Lung (tissue), 11 donors: ENCODE measurements at regions not wholly inside any gene's neighbourhood (a gene's known extent, or its start where the extent isn't known, plus 50 kb on each side); places are given as distances from the start of the nearest gene placed in this dataset.
"Not testable (repeated sequence)": the region's sequence is repeated elsewhere in the genome, so short reads cannot be mapped to it uniquely, and the experiment has no call there.

Experiments used
- ATAC-seq: fragments of 200-7000 bp; cut with Tn5 transposase; one replicate; pipeline ENCODE4 v1.9.1; 2020; ENCODE audit warnings: moderate number of reproducible peaks; ENCODE audit not compliant: insufficient read depth, low FRiP score
- DNase-seq, 3 donors: peaks; one replicate each; pipeline ENCODE4 v3.0.0-alpha.2; 2013 to 2017
- H3K27ac ChIP-seq, 2 donors: one replicate each; pipeline ENCODE4 v1.5.1; 2013; ENCODE audit warnings: mild to moderate bottlenecking in 2 of 2, moderate library complexity in 2 of 2, control low read depth in 1 of 2, inconsistent platforms in 1 of 2, low read depth in 1 of 2, low read length in 1 of 2
- H3K27me3 ChIP-seq, 3 donors: one replicate each; pipeline ENCODE4 v1.5.1; 2013; ENCODE audit warnings: low read length in 2 of 3; ENCODE audit not compliant: control insufficient read depth in 3 of 3, insufficient read depth in 3 of 3
- H3K36me3 ChIP-seq, 4 donors: one replicate each; pipeline ENCODE4 v1.5.1; 2013; ENCODE audit warnings: low read length in 4 of 4, mild to moderate bottlenecking in 1 of 4, moderate library complexity in 1 of 4; ENCODE audit not compliant: control insufficient read depth in 4 of 4, insufficient read depth in 4 of 4
- H3K4me1 ChIP-seq, 5 donors: one replicate each; pipeline ENCODE4 v1.5.1; 2013; ENCODE audit warnings: low read length in 5 of 5, mild to moderate bottlenecking in 2 of 5, moderate library complexity in 1 of 5; ENCODE audit not compliant: control insufficient read depth in 5 of 5, insufficient read depth in 5 of 5
- H3K4me3 ChIP-seq: one replicate; pipeline ENCODE4 v1.5.1; 2013; ENCODE audit warnings: mild to moderate bottlenecking, control low read depth, moderate library complexity
- H3K9ac ChIP-seq, 2 donors: one replicate each; pipeline ENCODE4 v1.5.1; 2013; ENCODE audit warnings: low read length in 2 of 2, control low read depth in 1 of 2; ENCODE audit not compliant: insufficient read depth in 1 of 2
- H3K9me3 ChIP-seq, 4 donors: one replicate each; pipeline ENCODE4 v1.5.1; 2013; ENCODE audit warnings: low read length in 3 of 4, mild to moderate bottlenecking in 1 of 4, moderate library complexity in 1 of 4; ENCODE audit not compliant: control insufficient read depth in 4 of 4, insufficient read depth in 3 of 4
- WGBS, 2 donors: extraction: QIAGEN DNeasy Blood & Tissue Kit; methylation state at CpG; one replicate each; pipeline ENCODE4 v1.1.7; 2013; 5-methylcytosine and 5-hydroxymethylcytosine counted together
- TF ChIP-seq, protein P1 (sequence below): IDR thresholded peaks from 2 replicates; pipeline ENCODE4 v1.5.1; 2012; ENCODE audit warnings: mild to moderate bottlenecking; ENCODE audit errors: control extremely low read depth, extremely low read depth
- donor health status: control.
- donor health status: control.
- donor health status: Bipolar disorder and iron deficiency.
- donor health status: healthy.
- donor health status: DM: yes; HTN: yes; CAD: no.

GRCh38 chr9:38246833-38247232 lies 145.7 kb upstream of the ALDH1B1 start:
- no peak overlapping the region for H3K4me3 ChIP-seq
- no peaks in the 10 kb centered on the region for H3K36me3 ChIP-seq
- no peaks in the 10 kb centered on the region for H3K4me1 ChIP-seq
- H3K27me3 ChIP-seq = no peaks in the 10 kb centered on the region
- TF ChIP-seq, protein P1, sequence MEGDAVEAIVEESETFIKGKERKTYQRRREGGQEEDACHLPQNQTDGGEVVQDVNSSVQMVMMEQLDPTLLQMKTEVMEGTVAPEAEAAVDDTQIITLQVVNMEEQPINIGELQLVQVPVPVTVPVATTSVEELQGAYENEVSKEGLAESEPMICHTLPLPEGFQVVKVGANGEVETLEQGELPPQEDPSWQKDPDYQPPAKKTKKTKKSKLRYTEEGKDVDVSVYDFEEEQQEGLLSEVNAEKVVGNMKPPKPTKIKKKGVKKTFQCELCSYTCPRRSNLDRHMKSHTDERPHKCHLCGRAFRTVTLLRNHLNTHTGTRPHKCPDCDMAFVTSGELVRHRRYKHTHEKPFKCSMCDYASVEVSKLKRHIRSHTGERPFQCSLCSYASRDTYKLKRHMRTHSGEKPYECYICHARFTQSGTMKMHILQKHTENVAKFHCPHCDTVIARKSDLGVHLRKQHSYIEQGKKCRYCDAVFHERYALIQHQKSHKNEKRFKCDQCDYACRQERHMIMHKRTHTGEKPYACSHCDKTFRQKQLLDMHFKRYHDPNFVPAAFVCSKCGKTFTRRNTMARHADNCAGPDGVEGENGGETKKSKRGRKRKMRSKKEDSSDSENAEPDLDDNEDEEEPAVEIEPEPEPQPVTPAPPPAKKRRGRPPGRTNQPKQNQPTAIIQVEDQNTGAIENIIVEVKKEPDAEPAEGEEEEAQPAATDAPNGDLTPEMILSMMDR = no peak
- peaks cover 0 to 7% (median 2%) of the 10 kb centered on the region in 4 donors for H3K9me3 ChIP-seq
- no peak overlapping the region for H3K9ac ChIP-seq
- DNase-seq (no peak), ATAC-seq (no peak)
- 93 to 98% methylated on average over 7 of the region's 7 CpGs for WGBS, 2 donors
- H3K27ac ChIP-seq = no peak overlapping the region

GRCh38 chr9:38244971-38245370 lies 147.5 kb upstream of the ALDH1B1 start:
- no peak overlapping the region for H3K27ac ChIP-seq
- H3K36me3 ChIP-seq = no peaks in the 10 kb centered on the region
- H3K4me3 ChIP-seq = no peak overlapping the region
- H3K9ac ChIP-seq = no peak overlapping the region
- H3K9me3 ChIP-seq = peaks cover 0 to 7% (median 2%) of the 10 kb centered on the region in 4 donors
- no peaks in the 10 kb centered on the region for H3K27me3 ChIP-seq
- 71 to 80% methylated on average over 1 of the region's 1 CpG for WGBS, 2 donors
- H3K4me1 ChIP-seq = no peaks in the 10 kb centered on the region
- peak in 1 of 3 donors; percentile 24 for DNase-seq
- no peak for ATAC-seq
- TF ChIP-seq, protein P1 = no peak

- H3K36me3 ChIP-seq = no peaks in the 10 kb centered on the region
- no peaks in the 10 kb centered on the region for H3K4me1 ChIP-seq
- DNase-seq = no peak
- no peaks in the 10 kb centered on the region for H3K27me3 ChIP-seq
- ATAC-seq = no peak
- TF ChIP-seq, protein P1 = no peak
- no peak overlapping the region for H3K9ac ChIP-seq
- no peak overlapping the region for H3K27ac ChIP-seq
- 84 to 86% methylated on average over 4 of the region's 4 CpGs for WGBS, 2 donors
- peaks cover 0 to 7% (median 2%) of the 10 kb centered on the region in 4 donors for H3K9me3 ChIP-seq
- no peak overlapping the region for H3K4me3 ChIP-seq
Measured at GRCh38 chr9:38243993-38244392, 148.5 kb upstream of the ALDH1B1 start.

DNA sequence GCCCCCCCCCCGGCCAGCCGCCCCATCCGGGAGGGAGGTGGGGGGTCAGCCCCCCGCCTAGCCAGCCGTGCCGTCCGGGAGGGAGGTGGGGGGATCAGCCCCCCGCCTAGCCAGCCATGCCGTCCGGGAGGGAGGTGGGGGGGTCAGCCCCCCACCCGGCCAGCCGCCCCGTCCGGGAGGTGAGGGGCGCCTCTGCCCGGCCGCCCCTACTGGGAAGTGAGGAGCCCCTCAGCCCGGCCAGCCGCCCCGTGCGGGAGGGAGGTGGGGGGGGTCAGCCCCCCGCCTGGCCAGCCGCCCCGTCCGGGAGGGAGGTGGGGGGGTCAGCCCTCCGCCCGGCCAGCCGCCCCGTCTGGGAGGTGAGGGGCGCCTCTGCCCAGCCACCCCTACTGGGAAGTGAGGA lies 150.4 kb upstream of the ALDH1B1 start:
- not testable (repeated sequence) for H3K27me3 ChIP-seq, H3K4me3 ChIP-seq, H3K27ac ChIP-seq, H3K4me1 ChIP-seq, H3K36me3 ChIP-seq, ATAC-seq, H3K9ac ChIP-seq, DNase-seq, H3K9me3 ChIP-seq
- WGBS, 2 donors = 94 to 99% methylated on average over 12 to 28 of the region's 30 CpGs
